T-helper 1 cell treated with Interleukin-12 subunit alpha and Interleukin-12 subunit beta and Interleukin-4 antibody, amounts not matched to agents 30 μg/mL and 1 μg/mL, for 36 hours (primary cell): ENCODE measurements at regions not wholly inside any gene's neighbourhood (a gene's known extent, or its start where the extent isn't known, plus 50 kb on each side); places are given as distances from the start of the nearest gene placed in this dataset.
"Not testable (repeated sequence)": the region's sequence is repeated elsewhere in the genome, so short reads cannot be mapped to it uniquely, and the experiment has no call there.

Experiments
- H3K27ac Mint-ChIP-seq: one replicate; pipeline ENCODE4 v1.8.0; 2021; ENCODE audit warnings: mild to moderate bottlenecking, mixed read lengths
- H3K27me3 Mint-ChIP-seq: one replicate; pipeline ENCODE4 v1.8.0; 2021; ENCODE audit warnings: low read depth, mixed read lengths
- H3K36me3 Mint-ChIP-seq: one replicate; pipeline ENCODE4 v1.8.0; 2021; ENCODE audit warnings: low read depth, mixed read lengths
- H3K4me1 Mint-ChIP-seq: one replicate; pipeline ENCODE4 v1.8.0; 2021; ENCODE audit warnings: low read depth, mixed read lengths
- H3K4me3 Mint-ChIP-seq: one replicate; pipeline ENCODE4 v1.8.0; 2021; ENCODE audit warnings: mild to moderate bottlenecking, moderate library complexity, mixed read lengths
- H3K9me3 Mint-ChIP-seq: one replicate; pipeline ENCODE4 v1.8.0; 2021; ENCODE audit warnings: mixed read lengths

- Mint-ChIP-seq H3K27ac (no peak overlapping the region), H3K9me3 (no peaks in the 10 kb centered on the region), H3K4me3 (no peak overlapping the region), H3K4me1 (no peaks in the 10 kb centered on the region), H3K36me3 (no peaks in the 10 kb centered on the region), H3K27me3 (no peaks in the 10 kb centered on the region)
Observed at GRCh38 chr5:163244445-163244987, 192.9 kb upstream of the CCNG1 start.

GRCh38 chr5:163245584-163245983, 191.8 kb upstream of the CCNG1 start:
- Mint-ChIP-seq H3K36me3 (no peaks in the 10 kb centered on the region), H3K4me1 (no peaks in the 10 kb centered on the region), H3K9me3 (no peaks in the 10 kb centered on the region), H3K4me3 (no peak overlapping the region), H3K27me3 (no peaks in the 10 kb centered on the region), H3K27ac (no peak overlapping the region)

DNA sequence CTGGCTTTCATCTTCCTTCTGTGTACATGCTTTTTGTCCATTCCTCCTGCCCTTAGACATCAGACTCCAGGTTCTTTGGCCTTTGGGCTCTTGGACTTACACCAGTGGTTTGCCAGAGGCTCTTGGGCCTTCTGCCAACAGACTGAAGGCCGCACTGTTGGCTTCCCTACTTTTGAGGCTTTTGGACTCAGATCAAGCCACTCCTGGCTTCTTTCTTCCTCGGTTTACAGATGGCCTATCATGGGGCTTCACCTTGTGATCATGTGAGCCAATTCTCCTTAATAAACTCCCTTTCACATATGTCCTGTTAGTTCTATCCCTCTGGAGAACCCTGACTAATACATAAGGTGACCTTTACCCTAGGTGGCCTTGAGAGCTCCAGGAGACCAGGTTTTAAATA, 189.1 kb upstream of the CCNG1 start:
- H3K36me3 Mint-ChIP-seq = no peaks in the 10 kb centered on the region
- H3K27ac Mint-ChIP-seq = no peak overlapping the region
- no peak overlapping the region for H3K4me3 Mint-ChIP-seq
- no peaks in the 10 kb centered on the region for H3K4me1 Mint-ChIP-seq
- H3K27me3 Mint-ChIP-seq = no peaks in the 10 kb centered on the region
- no peaks in the 10 kb centered on the region for H3K9me3 Mint-ChIP-seq

DNA sequence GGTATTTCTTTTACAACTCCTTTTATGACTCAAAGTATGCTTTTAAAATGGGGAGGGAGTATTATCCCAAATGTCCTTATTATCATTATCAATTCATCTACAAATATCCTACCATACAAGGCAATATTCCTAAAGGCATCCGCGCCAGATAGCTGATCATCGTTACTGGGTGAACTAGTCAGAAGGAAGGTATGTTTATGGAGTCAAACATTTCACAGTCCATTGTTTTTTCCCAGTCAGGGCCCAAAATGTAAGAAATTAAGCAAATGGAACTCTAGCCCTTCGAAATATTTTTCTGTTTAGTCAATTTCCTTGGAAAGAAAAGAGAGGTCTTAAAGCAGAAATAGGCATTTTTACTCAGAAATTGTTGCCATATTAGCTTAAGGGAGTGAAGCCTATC, 188.5 kb upstream of the CCNG1 start:
- H3K36me3 Mint-ChIP-seq = no peaks in the 10 kb centered on the region
- H3K4me1 Mint-ChIP-seq = no peaks in the 10 kb centered on the region
- no peaks in the 10 kb centered on the region for H3K27me3 Mint-ChIP-seq
- no peak overlapping the region for H3K27ac Mint-ChIP-seq
- H3K9me3 Mint-ChIP-seq = no peaks in the 10 kb centered on the region
- no peak overlapping the region for H3K4me3 Mint-ChIP-seq

- no peaks in the 10 kb centered on the region for H3K36me3 Mint-ChIP-seq
- H3K4me1 Mint-ChIP-seq = no peaks in the 10 kb centered on the region
- H3K27me3 Mint-ChIP-seq = no peaks in the 10 kb centered on the region
- no peak overlapping the region for H3K4me3 Mint-ChIP-seq
- no peak overlapping the region for H3K27ac Mint-ChIP-seq
- no peaks in the 10 kb centered on the region for H3K9me3 Mint-ChIP-seq
Observed at GRCh38 chr5:163252950-163253349, 184.4 kb upstream of the CCNG1 start.

DNA sequence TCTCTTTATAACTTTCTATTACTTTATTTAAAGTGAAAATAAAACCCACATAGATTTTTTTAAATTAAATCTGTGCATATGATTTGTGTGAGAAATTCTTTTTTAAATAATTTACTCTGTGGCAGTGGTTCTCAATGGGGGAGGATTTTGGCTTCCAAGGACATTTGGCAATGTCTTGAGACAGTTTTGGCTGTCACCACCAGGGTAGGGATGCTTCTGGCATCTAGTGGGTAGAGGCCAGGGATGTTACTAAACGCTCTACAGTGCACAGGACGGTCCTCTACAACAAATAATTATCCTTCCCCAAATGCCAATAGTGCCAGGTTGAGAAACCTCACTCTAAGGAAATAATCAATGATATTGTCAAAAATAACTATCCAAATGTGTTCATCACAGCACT, 177.9 kb upstream of the CCNG1 start:
- Mint-ChIP-seq H3K9me3 (no peaks in the 10 kb centered on the region), H3K36me3 (no peaks in the 10 kb centered on the region), H3K27ac (no peak overlapping the region), H3K27me3 (no peaks in the 10 kb centered on the region), H3K4me1 (no peaks in the 10 kb centered on the region), H3K4me3 (no peak overlapping the region)

- H3K36me3 Mint-ChIP-seq = no peaks in the 10 kb centered on the region
- H3K27me3 Mint-ChIP-seq = no peaks in the 10 kb centered on the region
- no peaks in the 10 kb centered on the region for H3K9me3 Mint-ChIP-seq
- H3K4me1 Mint-ChIP-seq = no peaks in the 10 kb centered on the region
- H3K27ac Mint-ChIP-seq = no peak overlapping the region
- H3K4me3 Mint-ChIP-seq = no peak overlapping the region
Observed at GRCh38 chr5:163260471-163260870, 176.9 kb upstream of the CCNG1 start.

DNA sequence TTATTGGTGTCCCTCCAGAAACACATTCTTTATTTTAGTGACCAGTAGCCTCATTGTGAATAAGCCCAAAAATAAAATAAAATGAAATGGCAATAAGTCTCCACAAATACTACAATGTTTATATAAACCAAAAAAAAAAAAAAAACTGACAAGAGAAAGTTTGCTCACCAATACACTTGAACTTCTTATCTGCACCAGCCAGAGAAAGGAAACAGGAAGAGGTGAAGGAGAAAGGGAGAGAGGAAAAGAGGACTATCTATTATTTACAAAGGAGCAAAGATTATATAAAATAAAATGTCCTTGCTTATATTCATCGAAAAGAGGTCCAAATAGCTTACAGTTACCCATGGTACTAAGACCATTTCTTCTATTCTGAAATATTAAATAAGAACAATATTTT, 176.4 kb upstream of the CCNG1 start:
- Mint-ChIP-seq H3K27ac (no peak overlapping the region), H3K4me3 (no peak overlapping the region), H3K4me1 (no peaks in the 10 kb centered on the region), H3K36me3 (no peaks in the 10 kb centered on the region), H3K27me3 (no peaks in the 10 kb centered on the region), H3K9me3 (no peaks in the 10 kb centered on the region)

- H3K4me3 Mint-ChIP-seq = no peak overlapping the region
- H3K36me3 Mint-ChIP-seq = no peaks in the 10 kb centered on the region
- H3K9me3 Mint-ChIP-seq = no peaks in the 10 kb centered on the region
- no peak overlapping the region for H3K27ac Mint-ChIP-seq
- H3K27me3 Mint-ChIP-seq = no peaks in the 10 kb centered on the region
- no peaks in the 10 kb centered on the region for H3K4me1 Mint-ChIP-seq
Observed at GRCh38 chr5:163261647-163262269, 175.6 kb upstream of the CCNG1 start.

- not testable (repeated sequence) for H3K27ac Mint-ChIP-seq, H3K9me3 Mint-ChIP-seq, H3K4me3 Mint-ChIP-seq, H3K27me3 Mint-ChIP-seq, H3K36me3 Mint-ChIP-seq, H3K4me1 Mint-ChIP-seq
Observed at GRCh38 chr5:163266249-163266648, 171.1 kb upstream of the CCNG1 start.

DNA sequence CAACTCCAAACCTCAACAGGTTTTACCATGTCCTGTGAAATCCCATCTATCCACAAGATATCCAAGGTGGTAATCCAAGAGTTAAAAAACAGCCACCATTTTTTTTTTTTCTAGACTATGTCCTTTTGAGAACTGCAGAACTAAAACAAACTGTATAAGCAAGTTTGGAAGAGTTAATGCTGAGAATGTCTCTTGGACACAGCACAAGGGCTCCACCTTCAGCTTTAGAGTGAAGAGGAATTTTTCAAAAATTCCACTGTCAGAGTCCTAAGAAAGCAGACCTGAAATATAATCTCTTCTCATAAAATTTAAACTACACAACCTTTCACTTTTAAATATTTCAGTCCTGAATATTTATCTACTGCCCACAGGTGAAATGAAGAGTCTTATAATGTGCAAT, 167.8 kb upstream of the CCNG1 start:
- no peak overlapping the region for H3K4me3 Mint-ChIP-seq

DNA sequence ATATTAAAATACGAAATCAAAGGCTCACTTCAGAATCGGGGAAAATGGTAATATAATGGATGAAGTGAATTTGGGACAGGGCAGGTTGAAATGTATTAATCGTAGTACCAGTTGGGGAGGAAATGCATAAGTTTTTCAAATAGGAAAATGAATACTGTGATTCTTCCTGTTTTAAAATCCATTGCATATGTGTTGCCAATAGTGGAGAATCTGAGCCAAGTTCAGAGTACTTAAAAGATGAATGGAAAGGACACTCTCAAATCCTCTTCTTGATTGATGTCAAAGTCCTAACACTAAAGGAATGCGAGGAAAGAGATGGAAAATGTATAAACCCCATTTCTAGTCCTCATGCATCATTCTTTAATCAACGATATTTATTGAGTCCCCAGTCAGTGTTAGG, 160.9 kb upstream of the CCNG1 start:
- Mint-ChIP-seq H3K4me1 (no peaks in the 10 kb centered on the region), H3K9me3 (no peaks in the 10 kb centered on the region), H3K4me3 (no peak overlapping the region), H3K27ac (no peak overlapping the region), H3K27me3 (no peaks in the 10 kb centered on the region), H3K36me3 (no peaks in the 10 kb centered on the region)

More for the DNA sequence above, 167.8 kb upstream of the CCNG1 start:
- H3K27me3 Mint-ChIP-seq = no peaks in the 10 kb centered on the region
- no peaks in the 10 kb centered on the region for H3K36me3 Mint-ChIP-seq
- H3K27ac Mint-ChIP-seq = no peak overlapping the region
- no peaks in the 10 kb centered on the region for H3K4me1 Mint-ChIP-seq
- no peaks in the 10 kb centered on the region for H3K9me3 Mint-ChIP-seq

DNA sequence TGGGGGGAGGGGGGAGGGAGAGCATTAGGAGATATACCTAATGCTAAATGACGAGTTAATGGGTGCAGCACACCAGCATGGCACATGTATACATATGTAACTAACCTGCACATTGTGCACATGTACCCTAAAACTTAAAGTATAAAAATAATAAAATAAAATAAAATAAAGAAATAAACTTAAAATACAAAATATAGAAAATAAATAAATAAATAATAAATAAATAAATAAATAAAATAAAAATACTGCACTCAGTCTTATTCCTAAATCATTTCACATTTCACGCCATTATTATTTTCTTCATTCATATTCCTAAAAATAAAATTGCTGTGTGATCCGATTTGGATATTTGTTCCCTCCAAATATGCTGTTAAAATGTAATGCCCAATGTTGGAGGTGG, 156.5 kb upstream of the CCNG1 start:
- not testable (repeated sequence) for H3K36me3 Mint-ChIP-seq, H3K9me3 Mint-ChIP-seq, H3K4me1 Mint-ChIP-seq, H3K27ac Mint-ChIP-seq, H3K4me3 Mint-ChIP-seq, H3K27me3 Mint-ChIP-seq

GRCh38 chr5:163281512-163281911, 155.9 kb upstream of the CCNG1 start:
- H3K4me3 Mint-ChIP-seq = no peak overlapping the region
- H3K9me3 Mint-ChIP-seq = no peaks in the 10 kb centered on the region

GRCh38 chr5:163293836-163294235, 143.6 kb upstream of the CCNG1 start:
- no peak overlapping the region for H3K27ac Mint-ChIP-seq
- no peak overlapping the region for H3K4me3 Mint-ChIP-seq
- no peaks in the 10 kb centered on the region for H3K9me3 Mint-ChIP-seq
- H3K4me1 Mint-ChIP-seq = no peaks in the 10 kb centered on the region
- H3K27me3 Mint-ChIP-seq = no peaks in the 10 kb centered on the region
- no peaks in the 10 kb centered on the region for H3K36me3 Mint-ChIP-seq

More at GRCh38 chr5:163281512-163281911, 155.9 kb upstream of the CCNG1 start:
- Mint-ChIP-seq H3K27ac (no peak overlapping the region), H3K36me3 (no peaks in the 10 kb centered on the region), H3K27me3 (no peaks in the 10 kb centered on the region), H3K4me1 (no peaks in the 10 kb centered on the region)

DNA sequence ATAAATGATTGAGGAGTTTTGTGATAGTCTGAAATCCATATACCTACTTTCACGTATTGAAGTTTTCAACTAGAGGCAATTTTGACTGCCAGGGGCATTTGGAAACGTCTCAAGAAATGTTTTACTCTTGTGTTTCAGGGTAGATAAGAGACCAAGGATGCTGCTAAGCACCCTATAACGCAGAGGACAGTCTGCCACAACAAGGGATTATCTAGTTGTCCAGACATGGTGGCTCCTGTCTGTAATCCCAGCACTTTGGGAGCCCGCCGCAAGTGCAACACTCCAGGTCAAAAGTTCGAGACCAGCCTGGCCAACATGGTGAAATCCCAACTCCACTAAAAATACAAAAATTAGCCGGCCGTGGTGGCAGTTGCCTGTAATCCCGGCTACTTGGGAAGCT, 133.7 kb upstream of the CCNG1 start:
- no peaks in the 10 kb centered on the region for H3K4me1 Mint-ChIP-seq
- no peaks in the 10 kb centered on the region for H3K9me3 Mint-ChIP-seq
- no peak overlapping the region for H3K4me3 Mint-ChIP-seq
- no peak overlapping the region for H3K27ac Mint-ChIP-seq
- H3K36me3 Mint-ChIP-seq = no peaks in the 10 kb centered on the region
- H3K27me3 Mint-ChIP-seq = no peaks in the 10 kb centered on the region
